A673 (cell line): ENCODE measurements at regions not wholly inside any gene's neighbourhood (a gene's known extent, or its start where the extent isn't known, plus 50 kb on each side); places are given as distances from the start of the nearest gene placed in this dataset.
"Not testable (repeated sequence)": the region's sequence is repeated elsewhere in the genome, so short reads cannot be mapped to it uniquely, and the experiment has no call there.

Experiments
- BruUV-seq: library from RNA; stranded (reverse); fragments of 400-500 nt; replicated peaks from 2 replicates; lab custom pipeline; 2021; lab: Mats Ljungman, UMichigan
- CTCF ChIA-PET: fragments of 300-600 bp; sonication (Branson Sonifier 250); formaldehyde crosslinking; loops from one replicate; lab custom pipeline; 2022; ENCODE audit warnings: antibody characterized with exemption; lab: Charles Lee
- POLR2A ChIA-PET: fragments of 300-600 bp; sonication (Branson Sonifier 250); formaldehyde crosslinking; loops from one replicate; lab custom pipeline; 2022; ENCODE audit warnings: antibody characterized with exemption; ENCODE audit not compliant: low non-redundant PET; lab: Charles Lee
- DNase-seq: peaks from one replicate; pipeline ENCODE4 v3.0.0-alpha.2; 2015; ENCODE audit warnings: low spot score
- H3K27ac ChIP-seq: fragments of 200-600 bp; sonication (generic); 2 replicates; pipeline ENCODE4 v1.5.1; 2016; ENCODE audit warnings: mixed run types, low read depth, mild to moderate bottlenecking, mixed read lengths, antibody characterized with exemption, low read length; ENCODE audit not compliant: poor library complexity, severe bottlenecking
- H3K27me3 ChIP-seq: fragments of 200-600 bp; sonication (generic); replicated peaks from 2 replicates; pipeline ENCODE4 v1.6.1; 2017; ENCODE audit warnings: mixed run types, low read depth, mild to moderate bottlenecking, mixed read lengths, antibody characterized with exemption, low read length; ENCODE audit not compliant: insufficient read depth, poor library complexity
- H3K36me3 ChIP-seq: fragments of 200-600 bp; sonication (generic); 2 replicates; pipeline ENCODE4 v1.6.1; 2016; ENCODE audit warnings: mixed run types, mild to moderate bottlenecking, mixed read lengths, antibody characterized with exemption, low read length; ENCODE audit not compliant: insufficient read depth, poor library complexity, severe bottlenecking
- H3K4me1 ChIP-seq: fragments of 200-600 bp; sonication (generic); 2 replicates; pipeline ENCODE4 v1.6.1; 2017; ENCODE audit warnings: mixed run types, mild to moderate bottlenecking, mixed read lengths, antibody characterized with exemption, low read length; ENCODE audit not compliant: insufficient read depth, poor library complexity, severe bottlenecking
- H3K4me3 ChIP-seq: fragments of 200-600 bp; sonication (generic); 2 replicates; pipeline ENCODE4 v1.5.1; 2016; ENCODE audit warnings: low read depth, mixed run types, mild to moderate bottlenecking, mixed read lengths, low read length; ENCODE audit not compliant: poor library complexity, severe bottlenecking
- H3K9me3 ChIP-seq: fragments of 200-600 bp; sonication (generic); 2 replicates; pipeline ENCODE4 v1.6.1; 2016; ENCODE audit warnings: mixed run types, low read depth, mild to moderate bottlenecking, mixed read lengths, antibody characterized with exemption, low read length; ENCODE audit not compliant: poor library complexity, severe bottlenecking
- intact Hi-C: fragments of 100-400 bp; cut with micrococcal nuclease; formaldehyde crosslinking; loops from one replicate; pipeline ENCODE4 v1.10.0; 2022; ENCODE audit not compliant: unreplicated experiment

DNA sequence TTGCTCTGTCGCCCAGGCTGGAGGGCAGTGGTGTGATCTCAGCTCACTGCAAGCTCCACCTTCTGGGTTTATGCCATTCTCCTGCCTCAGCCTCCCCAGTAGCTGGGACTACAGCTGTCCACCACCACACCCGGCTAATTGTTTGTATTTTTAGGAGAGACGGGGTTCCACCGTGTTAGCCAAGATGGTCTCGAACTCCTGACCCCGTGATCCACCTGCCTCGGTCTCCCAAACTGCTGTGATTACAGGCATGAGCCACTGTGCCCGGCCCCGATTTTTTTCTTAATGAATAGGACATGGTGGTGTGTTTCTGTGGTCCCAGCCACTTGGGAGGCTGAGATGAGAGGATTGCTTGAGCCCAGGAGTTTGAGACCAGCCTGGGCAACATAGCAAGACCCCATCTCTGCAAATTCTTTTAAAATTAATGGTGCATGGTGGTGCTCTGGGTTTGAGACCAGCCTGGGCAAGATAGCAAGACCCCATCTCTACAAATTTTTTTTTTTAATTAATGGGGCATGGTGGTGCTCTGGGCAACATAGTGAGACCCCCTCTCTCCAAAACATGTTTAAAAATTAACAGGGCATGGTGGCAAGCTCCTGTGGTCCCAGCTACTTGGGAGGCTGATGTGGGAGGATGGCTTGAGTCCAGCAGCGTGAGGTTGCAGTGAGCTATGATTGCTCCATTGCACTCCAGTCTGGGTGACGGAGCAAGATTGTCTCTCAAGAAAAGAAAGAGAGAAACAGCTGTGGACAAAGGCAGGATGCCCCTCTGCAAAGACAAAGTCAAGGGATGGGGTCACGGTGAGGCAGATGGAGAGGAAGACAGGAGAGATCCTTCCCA lies 4497.2 kb upstream of the OR11H1 start:
- H3K9me3 ChIP-seq: peaks cover 64% of the 10 kb centered on the region
- CTCF ChIA-PET: not testable (repeated sequence)

DNA sequence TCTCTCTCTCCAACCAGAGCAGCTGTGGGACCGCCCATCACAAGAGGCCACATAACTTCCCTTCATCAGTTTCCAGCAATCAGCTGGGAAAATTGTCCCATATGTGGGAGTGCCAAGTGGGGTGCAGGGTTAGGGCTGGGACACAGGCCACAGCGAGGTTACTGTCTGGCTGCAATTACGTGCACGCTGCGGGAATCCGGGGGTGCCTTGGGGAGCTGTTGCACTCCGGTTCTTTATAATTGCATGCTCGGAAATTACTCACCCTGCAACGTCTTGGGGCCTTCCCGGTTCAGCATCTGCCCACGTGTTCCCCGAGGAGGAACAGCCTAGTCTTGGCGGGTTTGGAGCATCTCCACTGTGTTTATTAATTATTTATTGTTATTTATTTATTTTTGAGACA lies 4495.9 kb upstream of the OR11H1 start:
- DNase-seq, POLR2A ChIA-PET: not testable (repeated sequence)
- H3K9me3 ChIP-seq: peaks cover 69% of the 10 kb centered on the region

More for the DNA sequence above, 4497.2 kb upstream of the OR11H1 start:
- intact Hi-C loops, H3K4me1 ChIP-seq, H3K27ac ChIP-seq, H3K27me3 ChIP-seq, BruUV-seq, POLR2A ChIA-PET, H3K4me3 ChIP-seq, H3K36me3 ChIP-seq, DNase-seq: not testable (repeated sequence)

DNA sequence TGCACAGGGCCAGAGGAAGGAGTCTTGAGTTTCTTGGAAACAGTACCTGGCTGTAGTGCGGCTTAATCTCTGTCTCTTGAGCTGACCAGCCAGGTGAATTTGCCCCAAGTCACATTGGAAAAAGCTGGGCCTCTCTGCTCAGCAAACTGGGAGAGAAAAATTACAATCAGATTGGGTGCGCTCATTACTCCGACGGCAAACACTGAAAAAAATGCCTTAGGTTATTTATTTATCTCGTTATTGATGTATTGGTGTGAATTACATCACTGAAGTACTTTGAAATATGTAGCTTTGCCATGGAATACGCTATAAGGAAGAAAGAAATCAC lies 4493.4 kb upstream of the OR11H1 start:
- DNase-seq, H3K27me3 ChIP-seq, H3K4me3 ChIP-seq, H3K36me3 ChIP-seq, intact Hi-C loops, BruUV-seq, CTCF ChIA-PET, H3K27ac ChIP-seq, POLR2A ChIA-PET, H3K4me1 ChIP-seq: not testable (repeated sequence)
- peaks cover 77% of the 10 kb centered on the region for H3K9me3 ChIP-seq

More for the DNA sequence above, 4495.9 kb upstream of the OR11H1 start:
- H3K27me3 ChIP-seq, H3K27ac ChIP-seq, BruUV-seq, H3K4me3 ChIP-seq, CTCF ChIA-PET, H3K36me3 ChIP-seq, intact Hi-C loops, H3K4me1 ChIP-seq: not testable (repeated sequence)

DNA sequence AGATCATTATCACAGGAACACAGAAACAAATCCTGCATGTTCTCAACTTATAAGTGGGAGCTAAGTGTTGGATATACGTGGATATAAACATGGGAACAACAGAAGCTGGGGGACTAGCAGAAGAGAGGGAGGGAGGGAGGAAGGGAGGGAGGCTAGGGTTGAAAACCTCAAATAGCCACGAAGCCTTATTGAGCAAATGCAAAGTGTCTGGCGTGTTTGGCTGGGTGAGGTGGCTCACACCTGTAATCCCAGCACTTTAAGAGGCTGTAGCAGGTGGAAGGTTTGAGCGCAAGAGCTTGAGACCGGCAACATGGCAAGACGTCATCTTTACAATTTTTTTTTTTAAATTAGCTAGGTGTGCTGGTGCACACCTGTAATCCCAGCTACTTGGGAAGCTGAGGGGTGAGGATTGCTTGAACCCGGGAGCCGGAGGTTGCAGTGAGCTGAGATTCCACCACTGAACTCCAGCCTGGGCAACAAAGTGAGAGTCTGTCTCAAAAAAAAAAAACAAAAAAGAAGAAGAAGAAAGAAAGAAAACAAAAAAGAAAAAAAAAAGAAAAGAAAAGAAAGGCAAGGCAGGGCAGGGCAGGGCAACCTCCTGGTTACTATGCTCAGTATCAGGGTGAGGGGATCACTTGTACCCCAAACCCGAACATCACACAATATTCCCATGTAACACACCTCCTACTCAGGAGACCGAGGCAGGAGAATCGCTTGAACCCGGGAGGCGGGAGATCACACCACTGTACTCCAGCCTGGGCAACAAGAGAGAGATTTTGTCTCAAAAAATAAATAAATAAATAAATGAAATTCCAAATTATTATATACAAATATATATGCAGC lies 4492.7 kb upstream of the OR11H1 start:
- POLR2A ChIA-PET, intact Hi-C loops: not testable (repeated sequence)
- H3K9me3 ChIP-seq: peaks cover 73% of the 10 kb centered on the region

DNA sequence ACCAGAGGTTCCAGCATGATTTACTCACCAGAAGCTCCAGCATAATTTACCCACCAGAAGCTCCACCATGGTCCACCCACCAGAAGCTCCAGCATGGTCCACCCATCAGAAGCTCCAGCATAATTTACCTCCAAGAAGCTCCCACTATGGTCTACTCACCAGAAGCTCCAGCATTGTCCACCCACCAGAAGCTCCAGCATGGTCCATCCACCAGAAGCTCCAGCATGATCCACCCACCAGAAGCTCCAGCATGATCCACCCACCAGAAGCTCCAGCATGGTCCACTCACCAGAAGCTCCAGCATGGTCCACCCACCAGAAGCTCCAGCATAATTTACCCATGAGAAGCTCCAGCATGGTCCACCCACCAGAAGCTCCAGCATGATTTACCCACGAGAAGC lies 4490.7 kb upstream of the OR11H1 start:
- H3K27me3 ChIP-seq, CTCF ChIA-PET, H3K36me3 ChIP-seq, DNase-seq, intact Hi-C loops, H3K4me1 ChIP-seq, H3K4me3 ChIP-seq, H3K27ac ChIP-seq, POLR2A ChIA-PET, BruUV-seq: not testable (repeated sequence)
- peaks cover 72% of the 10 kb centered on the region for H3K9me3 ChIP-seq

More for the DNA sequence above, 4492.7 kb upstream of the OR11H1 start:
- H3K36me3 ChIP-seq, CTCF ChIA-PET, H3K27ac ChIP-seq, BruUV-seq, H3K4me1 ChIP-seq, H3K4me3 ChIP-seq, H3K27me3 ChIP-seq, DNase-seq: not testable (repeated sequence)

DNA sequence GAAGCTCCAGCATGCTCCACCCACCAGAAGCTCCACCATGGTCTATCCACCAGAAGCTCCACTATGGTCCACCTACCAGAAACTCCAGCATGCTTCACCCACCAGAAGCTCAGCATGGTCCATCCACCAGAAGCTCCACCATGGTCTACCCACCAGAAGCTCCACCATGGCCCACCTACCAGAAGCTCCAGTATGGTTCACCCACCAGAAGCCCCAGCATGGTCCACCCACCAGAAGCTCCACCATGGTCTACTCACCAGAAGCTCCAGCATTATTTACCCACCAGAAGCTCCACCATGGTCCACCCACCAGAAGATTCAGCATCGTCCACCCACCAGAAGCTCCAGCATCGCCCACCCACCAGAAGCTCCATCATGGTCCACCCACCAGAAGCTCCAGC lies 4490.2 kb upstream of the OR11H1 start:
- H3K4me1 ChIP-seq, DNase-seq, H3K36me3 ChIP-seq, CTCF ChIA-PET, H3K27me3 ChIP-seq, H3K4me3 ChIP-seq, POLR2A ChIA-PET, H3K27ac ChIP-seq, intact Hi-C loops, BruUV-seq: not testable (repeated sequence)
- peaks cover 70% of the 10 kb centered on the region for H3K9me3 ChIP-seq

DNA sequence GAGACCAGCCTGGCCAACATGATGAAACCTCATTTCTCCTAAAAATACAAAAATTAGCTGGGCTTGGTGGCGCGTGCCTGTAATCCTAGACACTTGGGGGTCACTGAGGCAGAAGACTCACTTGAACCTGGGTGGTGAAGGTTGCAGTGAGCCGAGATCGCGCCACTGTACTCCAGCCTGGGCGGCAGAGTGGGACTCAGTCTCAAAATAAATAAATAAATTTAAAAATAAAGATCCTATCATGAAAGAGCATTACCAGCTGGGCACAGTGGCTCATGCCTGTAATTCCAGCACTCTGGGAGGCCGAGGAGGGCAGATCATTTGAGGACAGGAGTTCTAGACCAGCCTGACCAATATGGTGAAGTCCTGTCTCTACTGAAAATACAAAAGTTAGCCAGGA lies 4489.2 kb upstream of the OR11H1 start:
- DNase-seq, H3K4me3 ChIP-seq, H3K27me3 ChIP-seq, BruUV-seq, H3K27ac ChIP-seq, H3K4me1 ChIP-seq, CTCF ChIA-PET, H3K36me3 ChIP-seq, POLR2A ChIA-PET, intact Hi-C loops: not testable (repeated sequence)
- peaks cover 73% of the 10 kb centered on the region for H3K9me3 ChIP-seq
